GM12878 (cell line): ENCODE measurements at regions not wholly inside any gene's neighbourhood (a gene's known extent, or its start where the extent isn't known, plus 50 kb on each side); places are given as distances from the start of the nearest gene placed in this dataset.

ENCODE experiments used
- ATAC-seq: fragments of 200-7000 bp; cut with Tn5 transposase; 3 replicates; pipeline ENCODE4 v1.9.1; 2020; ENCODE audit warnings: mild to moderate bottlenecking, moderate library complexity
- BruUV-seq: library from RNA; stranded (reverse); fragments of 400-500 nt; replicated peaks from 2 replicates; lab custom pipeline; 2021; lab: Mats Ljungman, UMichigan
- CTCF ChIA-PET: fragments of 300-600 bp; sonication (Branson Sonifier 250); formaldehyde crosslinking; extraction: SDS; loops from one replicate; lab custom pipeline; 2021; ENCODE audit warnings: inconsistent platforms; lab: Yijun Ruan, JAX
- POLR2A ChIA-PET: fragments of 350-600 bp; formaldehyde crosslinking; extraction: SDS; loops from one replicate; lab custom pipeline; 2021; ENCODE audit warnings: inconsistent platforms; lab: Charles Lee
- RAD21 ChIA-PET: fragments of 300-600 bp; sonication (Branson Sonifier 250); formaldehyde crosslinking; loops from one replicate; lab custom pipeline; 2023; ENCODE audit warnings: antibody characterized with exemption; ENCODE audit not compliant: unreplicated experiment; lab: Charles Lee
- SMC1A ChIA-PET: fragments of 300-600 bp; sonication (Branson Sonifier 250); formaldehyde crosslinking; loops from one replicate; lab custom pipeline; 2023; ENCODE audit not compliant: unreplicated experiment, uncharacterized antibody; lab: Charles Lee
- DNase-seq: peaks from one replicate; pipeline ENCODE4 v3.0.0-alpha.2; 2011; ENCODE audit warnings: low read depth, low spot score
- FAIRE-seq: peaks from 3 replicates; lab custom pipeline; 2011; peaks lifted over from hg19 to GRCh38; lab: Jason Lieb, UNC
- H2AFZ ChIP-seq: 2 replicates; pipeline ENCODE4 v1.6.0; 2011; ENCODE audit warnings: low read depth, low read length, control low read depth; ENCODE audit not compliant: control insufficient read depth
- H3K27ac ChIP-seq: 2 replicates; pipeline ENCODE4 v1.5.1; 2011; ENCODE audit warnings: control low read depth; ENCODE audit not compliant: control insufficient read depth, insufficient read depth
- H3K27me3 ChIP-seq, 2 experiments: replicated peaks in 1 of 2; 2 replicates each; pipeline versions ENCODE4 v1.6.0 to v1.6.1; 2011; ENCODE audit warnings: low read length in 1 of 2; ENCODE audit not compliant: control insufficient read depth in 2 of 2, insufficient read depth in 2 of 2
- H3K36me3 ChIP-seq, 2 experiments: 2 replicates each; pipeline ENCODE4 v1.5.1; 2011; ENCODE audit warnings: low read length in 1 of 2; ENCODE audit not compliant: control insufficient read depth in 2 of 2, insufficient read depth in 2 of 2
- H3K4me1 ChIP-seq: 2 replicates; pipeline ENCODE4 v1.6.1; 2011; ENCODE audit warnings: mild to moderate bottlenecking, low read length, moderate library complexity, mixed read lengths; ENCODE audit not compliant: control insufficient read depth, insufficient read depth
- H3K4me2 ChIP-seq: 2 replicates; pipeline ENCODE4 v1.6.0; 2011; ENCODE audit warnings: control low read depth; ENCODE audit not compliant: control insufficient read depth, insufficient read depth
- H3K4me3 ChIP-seq: fragments of 200-600 bp; sonication (generic); 2 replicates; pipeline ENCODE4 v1.5.1; 2016
- H3K79me2 ChIP-seq: 2 replicates; pipeline ENCODE4 v1.6.0; 2011; ENCODE audit warnings: low read length; ENCODE audit not compliant: control insufficient read depth, insufficient read depth
- H3K9ac ChIP-seq: 2 replicates; pipeline ENCODE4 v1.8.0; 2011; ENCODE audit warnings: low read length, control low read depth, mixed read lengths; ENCODE audit not compliant: control insufficient read depth, insufficient read depth
- H3K9me3 ChIP-seq: replicated peaks from 3 replicates; pipeline ENCODE4 v1.5.1; 2011; ENCODE audit warnings: mild to moderate bottlenecking, low read length; ENCODE audit not compliant: control insufficient read depth, insufficient read depth
- H4K20me1 ChIP-seq: 2 replicates; pipeline ENCODE4 v1.6.0; 2011; ENCODE audit not compliant: control insufficient read depth, insufficient read depth
- BCL11A ChIP-seq: IDR thresholded peaks from 2 replicates; pipeline ENCODE4 v1.6.1; 2011; ENCODE audit warnings: low read depth, low read length
- TARDBP ChIP-seq: IDR thresholded peaks from 2 replicates; pipeline ENCODE4 v1.6.1; 2016; ENCODE audit warnings: borderline replicate concordance
- TCF12 ChIP-seq: IDR thresholded peaks from 2 replicates; pipeline ENCODE4 v1.6.1; 2011; ENCODE audit warnings: low read depth, mild to moderate bottlenecking, low read length
- ZBTB33 ChIP-seq: fragments of 450-650 bp; IDR thresholded peaks from 2 replicates; pipeline ENCODE4 v1.6.1; 2017; ENCODE audit warnings: mild to moderate bottlenecking
- ZNF622 ChIP-seq: fragments of 450-650 bp; IDR thresholded peaks from 2 replicates; pipeline ENCODE4 v1.6.1; 2017; ENCODE audit warnings: mild to moderate bottlenecking, inconsistent platforms
- WGBS: methylation state at CpG from one replicate; pipeline ENCODE4 v1.1.6; 2016; ENCODE audit warnings: low lambda C conversion rate; ENCODE audit not compliant: insufficient replicate concordance, insufficient coverage; ENCODE audit errors: missing lambda C conversion rate; 5-methylcytosine and 5-hydroxymethylcytosine counted together
- in situ Hi-C: fragments of 300-500 bp; cut with MboI; formaldehyde crosslinking; loops from 9 replicates; pipeline ENCODE4 v1.14.3; 2018; ENCODE audit warnings: mixed read lengths
- intact Hi-C: fragments of 100-400 bp; cut with micrococcal nuclease; formaldehyde crosslinking; loops from one replicate; pipeline ENCODE4 v1.14.2; 2022; ENCODE audit not compliant: unreplicated experiment

- TF ChIP-seq ZBTB33: no peak
Measured at GRCh38 chr5:98999631-99000030, 70.8 kb upstream of the CHD1 start (continued).

GRCh38 chr5:98997000-98997399, 68.2 kb upstream of the CHD1 start:
- ATAC-seq (no peak), FAIRE-seq (no peak), DNase-seq (no peak)
- no peaks in the 10 kb centered on the region for H4K20me1 ChIP-seq
- intact Hi-C loops: no loop called here
- H3K9me3 ChIP-seq: no peaks in the 10 kb centered on the region
- no peak overlapping the region for H3K9ac ChIP-seq
- H3K4me1 ChIP-seq: no peaks in the 10 kb centered on the region
- H3K4me3 ChIP-seq: no peak overlapping the region
- no peak overlapping the region for H3K27ac ChIP-seq
- ChIA-PET SMC1A (interaction anchor here (1.3 kb wide), 1 partner anchor 23 kb away, joined by 5 read pairs; no protein-coding TSS in a partner anchor), POLR2A (no interaction called here), RAD21 (no interaction called here), CTCF (no interaction called here)
- no peak for TF ChIP-seq BCL11A
- no peak for TF ChIP-seq TCF12
- no peak for TF ChIP-seq ZNF622
- TF ChIP-seq TARDBP: no peak
- BruUV-seq: no TSS peak
- H2AFZ ChIP-seq: no peak overlapping the region
- H3K27me3 ChIP-seq: no peaks in the 10 kb centered on the region
- H3K4me2 ChIP-seq: no peak overlapping the region
- no peaks in the 10 kb centered on the region for H3K36me3 ChIP-seq
- no peaks in the 10 kb centered on the region for H3K79me2 ChIP-seq
- in situ Hi-C loops: no loop called here
- WGBS: 75% methylated on average over 5 of the region's 5 CpGs
